Neural crest cell (in vitro differentiated cells): ENCODE measurements at regions not wholly inside any gene's neighbourhood (a gene's known extent, or its start where the extent isn't known, plus 50 kb on each side); places are given as distances from the start of the nearest gene placed in this dataset.

Experiments
- DNase-seq: peaks from one replicate; pipeline ENCODE4 v3.0.0; 2021; ENCODE audit warnings: low read depth, mixed read lengths, low spot score
- H3K27ac Mint-ChIP-seq: one replicate; pipeline ENCODE4 v1.8.0; 2021; ENCODE audit warnings: mild to moderate bottlenecking, mixed read lengths; ENCODE audit not compliant: unreplicated experiment
- H3K27me3 Mint-ChIP-seq: 2 replicates; pipeline ENCODE4 v1.8.0; 2021; ENCODE audit warnings: low read depth, mild to moderate bottlenecking, mixed read lengths
- H3K36me3 Mint-ChIP-seq: 2 replicates; pipeline ENCODE4 v1.8.0; 2021; ENCODE audit warnings: low read depth, mild to moderate bottlenecking, mixed read lengths
- H3K4me1 Mint-ChIP-seq: 2 replicates; pipeline ENCODE4 v1.8.0; 2021; ENCODE audit warnings: mixed read lengths
- H3K4me3 Mint-ChIP-seq: one replicate; pipeline ENCODE4 v1.8.0; 2021; ENCODE audit warnings: mild to moderate bottlenecking, mixed read lengths
- H3K9me3 Mint-ChIP-seq: 2 replicates; pipeline ENCODE4 v1.8.0; 2021; ENCODE audit warnings: mixed read lengths
- CTCF ChIP-seq: fragments of 200-600 bp; sonication (generic); conservative IDR thresholded peaks from 2 replicates; pipeline ENCODE4 v1.5.0; 2021; ENCODE audit warnings: antibody characterized with exemption, mild to moderate bottlenecking

- TF ChIP-seq CTCF = no peak
- no peak for DNase-seq
- Mint-ChIP-seq H3K9me3 (no peaks in the 10 kb centered on the region), H3K4me3 (no peak overlapping the region), H3K36me3 (no peaks in the 10 kb centered on the region), H3K4me1 (no peaks in the 10 kb centered on the region), H3K27ac (no peak overlapping the region), H3K27me3 (no peaks in the 10 kb centered on the region)
Observed at GRCh38 chr21:15676935-15677334, 52.8 kb upstream of the USP25 start.

- no peaks in the 10 kb centered on the region for H3K9me3 Mint-ChIP-seq
- no peak overlapping the region for H3K4me3 Mint-ChIP-seq
- H3K4me1 Mint-ChIP-seq = no peaks in the 10 kb centered on the region
- DNase-seq = no peak
- no peak for TF ChIP-seq CTCF
- H3K27ac Mint-ChIP-seq = no peak overlapping the region
- H3K36me3 Mint-ChIP-seq = no peaks in the 10 kb centered on the region
- no peaks in the 10 kb centered on the region for H3K27me3 Mint-ChIP-seq
Observed at GRCh38 chr21:15679630-15680029, 50.2 kb upstream of the USP25 start.
